ENCODE measurements at regions not wholly inside any gene's neighbourhood (a gene's known extent, or its start where the extent isn't known, plus 50 kb on each side); places are given as distances from the start of the nearest gene placed in this dataset.
"Not testable (repeated sequence)": the region's sequence is repeated elsewhere in the genome, so short reads cannot be mapped to it uniquely, and the experiment has no call there.

GRCh38 chr3:75552095-75552494 is 112.0 kb upstream of the FRG2C start:
- peak; percentile 6; the same call in 1 of the 2 replicates for TF ChIP-seq CTCF (IDR thresholded peaks at IDR 0.05; ENCODE audit: borderline replicate concordance, insufficient read depth, low read depth, low read length)
- not testable (repeated sequence) for H3K4me3 ChIP-seq (ENCODE audit: low read depth, low read length)

GRCh38 chr3:75564427-75564826 is 99.7 kb upstream of the FRG2C start:
- H3K4me3 ChIP-seq (ENCODE audit: low read depth, low read length), result not testable (repeated sequence)

- not testable (repeated sequence) for H3K4me3 ChIP-seq (ENCODE audit: low read depth, low read length)
Observed at GRCh38 chr3:75572303-75572702, 91.8 kb upstream of the FRG2C start.

- H3K4me3 ChIP-seq (ENCODE audit: low read depth, low read length), result not testable (repeated sequence)
Observed at GRCh38 chr3:75579091-75579490, 85.0 kb upstream of the FRG2C start.

GRCh38 chr3:75579536-75579935 is 84.6 kb upstream of the FRG2C start:
- not testable (repeated sequence) for H3K4me3 ChIP-seq (ENCODE audit: low read depth, low read length)

- H3K4me3 ChIP-seq (ENCODE audit: low read depth, low read length), result not testable (repeated sequence)
- peak; percentile 75 for TF ChIP-seq CTCF (IDR thresholded peaks at IDR 0.05; ENCODE audit: borderline replicate concordance, insufficient read depth, low read depth, low read length)
Observed at GRCh38 chr3:75579981-75580782, 83.9 kb upstream of the FRG2C start.

GRCh38 chr3:75582536-75582935 is 81.6 kb upstream of the FRG2C start:
- H3K4me3 ChIP-seq (ENCODE audit: low read depth, low read length), result not testable (repeated sequence)

GRCh38 chr3:75583116-75583515 is 81.0 kb upstream of the FRG2C start:
- not testable (repeated sequence) for H3K4me3 ChIP-seq (ENCODE audit: low read depth, low read length)

GRCh38 chr3:75587695-75588094 is 76.4 kb upstream of the FRG2C start:
- H3K4me3 ChIP-seq (ENCODE audit: low read depth, low read length), result not testable (repeated sequence)

GRCh38 chr3:75590382-75590781 is 73.7 kb upstream of the FRG2C start:
- not testable (repeated sequence) for H3K4me3 ChIP-seq (ENCODE audit: low read depth, low read length)

- H3K4me3 ChIP-seq (ENCODE audit: low read depth, low read length), result not testable (repeated sequence)
Observed at GRCh38 chr3:75604286-75604934, 59.7 kb upstream of the FRG2C start.

- H3K4me3 ChIP-seq (ENCODE audit: low read depth, low read length), result not testable (repeated sequence)
Observed at GRCh38 chr3:75607996-75608395, 56.1 kb upstream of the FRG2C start.

GRCh38 chr3:75609598-75609997 is 54.5 kb upstream of the FRG2C start:
- not testable (repeated sequence) for H3K4me3 ChIP-seq (ENCODE audit: low read depth, low read length)

Measured in GM12875 (cell line).